ENCODE measurements at regions not wholly inside any gene's neighbourhood (a gene's known extent, or its start where the extent isn't known, plus 50 kb on each side); places are given as distances from the start of the nearest gene placed in this dataset.
A peak's percentile ranks its signal among the peaks of the same experiment; 100 is the strongest.

- Histone ChIP-seq H3K4me1 (ENCODE audit: control insufficient read depth in 2 of 2, insufficient read depth in 2 of 2, low read length in 2 of 2) (no peaks in the 10 kb centered on the region), H3K9me3 (ENCODE audit: control insufficient read depth in 2 of 2, insufficient read depth in 1 of 2, low read length in 1 of 2) (no peaks in the 10 kb centered on the region), H3K36me3 (ENCODE audit: control insufficient read depth in 2 of 2, insufficient read depth in 2 of 2, low read length in 1 of 2) (no peaks in the 10 kb centered on the region), H3K4me3 (ENCODE audit: low read length in 2 of 2) (no peak overlapping the region), H3K27ac (ENCODE audit: low read depth in 1 of 2, low read length in 1 of 2) (no peak overlapping the region), H3K27me3 (ENCODE audit: control insufficient read depth in 2 of 2, insufficient read depth in 1 of 2, low read length in 1 of 2) (no peaks in the 10 kb centered on the region)
- no peak for DNase-seq (ENCODE audit: low read depth in 6 of 9, low spot score in 9 of 9)
- 95% methylated on average over 3 of the region's 3 CpGs for WGBS
Observed at GRCh38 chr1:83571536-83571935, 427.4 kb downstream of the TTLL7 start.

- H3K36me3 ChIP-seq (ENCODE audit: control insufficient read depth in 2 of 2, insufficient read depth in 2 of 2, low read length in 1 of 2), result no peaks in the 10 kb centered on the region
- H3K9me3 ChIP-seq (ENCODE audit: control insufficient read depth in 2 of 2, insufficient read depth in 1 of 2, low read length in 1 of 2), result no peaks in the 10 kb centered on the region
- H3K27me3 ChIP-seq (ENCODE audit: control insufficient read depth in 2 of 2, insufficient read depth in 1 of 2, low read length in 1 of 2), result no peaks in the 10 kb centered on the region
- no peak for DNase-seq (ENCODE audit: low read depth in 6 of 9, low spot score in 9 of 9)
- H3K4me1 ChIP-seq (ENCODE audit: control insufficient read depth in 2 of 2, insufficient read depth in 2 of 2, low read length in 2 of 2), result peaks cover 0 to 12% of the 10 kb centered on the region in 2 donors
- no peak overlapping the region for H3K4me3 ChIP-seq (ENCODE audit: low read length in 2 of 2)
- no peak overlapping the region for H3K27ac ChIP-seq (ENCODE audit: low read depth in 1 of 2, low read length in 1 of 2)
- 100% methylated on average over 2 of the region's 2 CpGs for WGBS
Observed at GRCh38 chr1:83561346-83561745, 437.6 kb downstream of the TTLL7 start.

GRCh38 chr1:83559129-83559840 lies 439.6 kb downstream of the TTLL7 start:
- no peak for DNase-seq (ENCODE audit: low read depth in 6 of 9, low spot score in 9 of 9)
- H3K36me3 ChIP-seq (ENCODE audit: control insufficient read depth in 2 of 2, insufficient read depth in 2 of 2, low read length in 1 of 2), result no peaks in the 10 kb centered on the region
- H3K4me1 ChIP-seq (ENCODE audit: control insufficient read depth in 2 of 2, insufficient read depth in 2 of 2, low read length in 2 of 2), result peaks cover 2 to 14% of the 10 kb centered on the region in 2 donors
- WGBS, result 53% methylated on average over 7 of the region's 7 CpGs
- no peak overlapping the region for H3K4me3 ChIP-seq (ENCODE audit: low read length in 2 of 2)
- H3K27me3 ChIP-seq (ENCODE audit: control insufficient read depth in 2 of 2, insufficient read depth in 1 of 2, low read length in 1 of 2), result no peaks in the 10 kb centered on the region
- no peaks in the 10 kb centered on the region for H3K9me3 ChIP-seq (ENCODE audit: control insufficient read depth in 2 of 2, insufficient read depth in 1 of 2, low read length in 1 of 2)
- no peak overlapping the region for H3K27ac ChIP-seq (ENCODE audit: low read depth in 1 of 2, low read length in 1 of 2)

GRCh38 chr1:83555871-83556270 lies 443.1 kb downstream of the TTLL7 start:
- Histone ChIP-seq H3K27ac (ENCODE audit: low read depth in 1 of 2, low read length in 1 of 2) (no peak overlapping the region), H3K4me3 (ENCODE audit: low read length in 2 of 2) (no peak overlapping the region), H3K4me1 (ENCODE audit: control insufficient read depth in 2 of 2, insufficient read depth in 2 of 2, low read length in 2 of 2) (peaks cover 10 to 35% of the 10 kb centered on the region in 2 donors), H3K27me3 (ENCODE audit: control insufficient read depth in 2 of 2, insufficient read depth in 1 of 2, low read length in 1 of 2) (no peaks in the 10 kb centered on the region), H3K36me3 (ENCODE audit: control insufficient read depth in 2 of 2, insufficient read depth in 2 of 2, low read length in 1 of 2) (no peaks in the 10 kb centered on the region), H3K9me3 (ENCODE audit: control insufficient read depth in 2 of 2, insufficient read depth in 1 of 2, low read length in 1 of 2) (no peaks in the 10 kb centered on the region)
- no peak for DNase-seq (ENCODE audit: low read depth in 6 of 9, low spot score in 9 of 9)
- WGBS, result 95% methylated on average over 8 of the region's 8 CpGs

- Histone ChIP-seq H3K4me3 (ENCODE audit: low read length in 2 of 2) (no peak overlapping the region), H3K27ac (ENCODE audit: low read depth in 1 of 2, low read length in 1 of 2) (no peak overlapping the region), H3K36me3 (ENCODE audit: control insufficient read depth in 2 of 2, insufficient read depth in 2 of 2, low read length in 1 of 2) (no peaks in the 10 kb centered on the region), H3K4me1 (ENCODE audit: control insufficient read depth in 2 of 2, insufficient read depth in 2 of 2, low read length in 2 of 2) (peaks cover 10 to 32% of the 10 kb centered on the region in 2 donors), H3K27me3 (ENCODE audit: control insufficient read depth in 2 of 2, insufficient read depth in 1 of 2, low read length in 1 of 2) (no peaks in the 10 kb centered on the region), H3K9me3 (ENCODE audit: control insufficient read depth in 2 of 2, insufficient read depth in 1 of 2, low read length in 1 of 2) (no peaks in the 10 kb centered on the region)
- DNase-seq (ENCODE audit: low read depth in 6 of 9, low spot score in 9 of 9), result peak in 1 of 9 donors; percentile 13
- 65% methylated on average over 6 of the region's 6 CpGs for WGBS
Observed at GRCh38 chr1:83554174-83554573, 444.8 kb downstream of the TTLL7 start.

- no peaks in the 10 kb centered on the region for H3K36me3 ChIP-seq (ENCODE audit: control insufficient read depth in 2 of 2, insufficient read depth in 2 of 2, low read length in 1 of 2)
- peak overlapping the region in 1 of 2 donors; percentile 65 for H3K27ac ChIP-seq (ENCODE audit: low read depth in 1 of 2, low read length in 1 of 2)
- WGBS, result 100% methylated on average over 1 of the region's 1 CpG
- H3K4me3 ChIP-seq (ENCODE audit: low read length in 2 of 2), result no peak overlapping the region
- no peaks in the 10 kb centered on the region for H3K27me3 ChIP-seq (ENCODE audit: control insufficient read depth in 2 of 2, insufficient read depth in 1 of 2, low read length in 1 of 2)
- peaks cover 0 to 2% of the 10 kb centered on the region in 2 donors for H3K9me3 ChIP-seq (ENCODE audit: control insufficient read depth in 2 of 2, insufficient read depth in 1 of 2, low read length in 1 of 2)
- no peak for DNase-seq (ENCODE audit: low read depth in 6 of 9, low spot score in 9 of 9)
- H3K4me1 ChIP-seq (ENCODE audit: control insufficient read depth in 2 of 2, insufficient read depth in 2 of 2, low read length in 2 of 2), result peaks cover 10 to 27% of the 10 kb centered on the region in 2 donors
Observed at GRCh38 chr1:83552820-83553219, 446.1 kb downstream of the TTLL7 start.

- Histone ChIP-seq H3K27ac (ENCODE audit: low read depth in 1 of 2, low read length in 1 of 2) (no peak overlapping the region), H3K4me3 (ENCODE audit: low read length in 2 of 2) (no peak overlapping the region), H3K36me3 (ENCODE audit: control insufficient read depth in 2 of 2, insufficient read depth in 2 of 2, low read length in 1 of 2) (no peaks in the 10 kb centered on the region)
Observed at GRCh38 chr1:83548311-83548710, 450.6 kb downstream of the TTLL7 start.

GRCh38 chr1:83547901-83548300 lies 451.0 kb downstream of the TTLL7 start:
- no peak for DNase-seq (ENCODE audit: low read depth in 6 of 9, low spot score in 9 of 9)
- peaks cover 7 to 18% of the 10 kb centered on the region in 2 donors for H3K4me1 ChIP-seq (ENCODE audit: control insufficient read depth in 2 of 2, insufficient read depth in 2 of 2, low read length in 2 of 2)
- H3K9me3 ChIP-seq (ENCODE audit: control insufficient read depth in 2 of 2, insufficient read depth in 1 of 2, low read length in 1 of 2), result peaks cover 0 to 2% of the 10 kb centered on the region in 2 donors
- no peak overlapping the region for H3K27ac ChIP-seq (ENCODE audit: low read depth in 1 of 2, low read length in 1 of 2)
- H3K36me3 ChIP-seq (ENCODE audit: control insufficient read depth in 2 of 2, insufficient read depth in 2 of 2, low read length in 1 of 2), result no peaks in the 10 kb centered on the region
- H3K4me3 ChIP-seq (ENCODE audit: low read length in 2 of 2), result no peak overlapping the region
- no peaks in the 10 kb centered on the region for H3K27me3 ChIP-seq (ENCODE audit: control insufficient read depth in 2 of 2, insufficient read depth in 1 of 2, low read length in 1 of 2)
- WGBS, result 96% methylated on average over 6 of the region's 6 CpGs

More at GRCh38 chr1:83548311-83548710, 450.6 kb downstream of the TTLL7 start:
- no peak for DNase-seq (ENCODE audit: low read depth in 6 of 9, low spot score in 9 of 9)
- whole genome bisulfite sequencing, result 96% methylated on average over 1 of the region's 1 CpG
- H3K9me3 ChIP-seq (ENCODE audit: control insufficient read depth in 2 of 2, insufficient read depth in 1 of 2, low read length in 1 of 2), result peaks cover 0 to 2% of the 10 kb centered on the region in 2 donors
- H3K4me1 ChIP-seq (ENCODE audit: control insufficient read depth in 2 of 2, insufficient read depth in 2 of 2, low read length in 2 of 2), result peaks cover 7 to 19% of the 10 kb centered on the region in 2 donors
- no peaks in the 10 kb centered on the region for H3K27me3 ChIP-seq (ENCODE audit: control insufficient read depth in 2 of 2, insufficient read depth in 1 of 2, low read length in 1 of 2)

- H3K4me1 ChIP-seq (ENCODE audit: control insufficient read depth in 2 of 2, insufficient read depth in 2 of 2, low read length in 2 of 2), result peaks cover 0 to 11% of the 10 kb centered on the region in 2 donors
Observed at GRCh38 chr1:83546874-83547273, 452.1 kb downstream of the TTLL7 start.

More at GRCh38 chr1:83546874-83547273, 452.1 kb downstream of the TTLL7 start:
- peaks cover 0 to 2% of the 10 kb centered on the region in 2 donors for H3K9me3 ChIP-seq (ENCODE audit: control insufficient read depth in 2 of 2, insufficient read depth in 1 of 2, low read length in 1 of 2)
- 92% methylated on average over 1 of the region's 1 CpG for WGBS
- no peak overlapping the region for H3K27ac ChIP-seq (ENCODE audit: low read depth in 1 of 2, low read length in 1 of 2)
- no peaks in the 10 kb centered on the region for H3K36me3 ChIP-seq (ENCODE audit: control insufficient read depth in 2 of 2, insufficient read depth in 2 of 2, low read length in 1 of 2)
- H3K4me3 ChIP-seq (ENCODE audit: low read length in 2 of 2), result no peak overlapping the region
- no peaks in the 10 kb centered on the region for H3K27me3 ChIP-seq (ENCODE audit: control insufficient read depth in 2 of 2, insufficient read depth in 1 of 2, low read length in 1 of 2)
- no peak for DNase-seq (ENCODE audit: low read depth in 6 of 9, low spot score in 9 of 9)
